ENCODE measurements at regions not wholly inside any gene's neighbourhood (a gene's known extent, or its start where the extent isn't known, plus 50 kb on each side); places are given as distances from the start of the nearest gene placed in this dataset.

DNA sequence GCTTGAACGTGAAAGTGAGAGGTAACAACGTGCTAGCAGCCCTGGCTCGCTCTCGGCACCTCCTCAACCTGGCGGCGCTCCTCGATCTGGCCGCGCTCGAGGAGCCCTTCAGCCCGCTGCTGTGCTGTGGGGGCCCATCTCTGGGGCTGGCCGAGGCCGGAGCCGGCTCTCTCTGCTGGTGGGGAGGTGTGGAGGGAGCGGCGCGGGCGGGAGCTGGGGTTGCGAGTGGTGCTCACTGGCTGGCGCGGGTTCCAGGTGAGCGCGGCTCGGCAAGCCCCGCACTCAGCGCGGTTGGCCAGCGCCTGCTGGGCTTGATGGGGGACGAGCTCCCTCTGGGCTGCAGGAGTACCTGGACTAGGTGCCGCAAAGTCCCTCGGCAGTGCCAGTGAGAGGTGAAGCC lies 52.5 kb upstream of the RPS6KA2 start:
- no peak for DNase-seq (ENCODE audit: low spot score)
- H3K27ac Mint-ChIP-seq = no peak overlapping the region

DNA sequence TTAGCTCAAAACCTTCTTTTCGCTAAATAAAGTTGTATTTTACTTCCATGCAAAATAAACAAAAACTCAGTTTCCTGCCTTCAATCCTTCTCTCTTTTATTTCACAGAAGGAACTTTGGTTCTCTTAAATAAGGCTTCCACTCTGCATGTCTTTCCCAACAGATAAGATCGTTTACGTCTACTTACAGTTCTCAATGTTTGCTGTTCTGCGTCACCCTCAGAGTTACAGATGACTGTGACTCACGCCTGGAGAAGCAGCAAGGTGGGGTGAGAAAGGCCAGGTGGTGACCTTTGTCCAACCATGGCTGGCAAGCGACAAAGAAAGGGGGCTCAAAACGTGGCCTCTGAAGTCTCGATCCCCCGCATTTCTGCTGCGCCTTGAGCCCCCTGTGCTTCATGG lies 51.4 kb upstream of the RPS6KA2 start:
- H3K27ac Mint-ChIP-seq = no peak overlapping the region
- H3K9me3 Mint-ChIP-seq = no peaks in the 10 kb centered on the region
- no peaks in the 10 kb centered on the region for H3K36me3 Mint-ChIP-seq (ENCODE audit: low read depth)
- no peaks in the 10 kb centered on the region for H3K27me3 Mint-ChIP-seq (ENCODE audit: low read depth)
- no peak overlapping the region for H3K4me3 Mint-ChIP-seq
- H3K4me1 Mint-ChIP-seq (ENCODE audit: low read depth) = no peaks in the 10 kb centered on the region
- DNase-seq (ENCODE audit: low spot score) = no peak

More for the DNA sequence above, 52.5 kb upstream of the RPS6KA2 start:
- no peaks in the 10 kb centered on the region for H3K36me3 Mint-ChIP-seq (ENCODE audit: low read depth)
- no peaks in the 10 kb centered on the region for H3K4me1 Mint-ChIP-seq (ENCODE audit: low read depth)
- H3K9me3 Mint-ChIP-seq = no peaks in the 10 kb centered on the region
- H3K27me3 Mint-ChIP-seq (ENCODE audit: low read depth) = no peaks in the 10 kb centered on the region
- H3K4me3 Mint-ChIP-seq = no peak overlapping the region

- Mint-ChIP-seq H3K9me3 (no peaks in the 10 kb centered on the region), H3K4me3 (no peak overlapping the region), H3K4me1 (ENCODE audit: low read depth) (no peaks in the 10 kb centered on the region), H3K36me3 (ENCODE audit: low read depth) (no peaks in the 10 kb centered on the region), H3K27me3 (ENCODE audit: low read depth) (no peaks in the 10 kb centered on the region), H3K27ac (no peak overlapping the region)
- no peak for DNase-seq (ENCODE audit: low spot score)
Measured at GRCh38 chr6:166677941-166678340, 50.9 kb upstream of the RPS6KA2 start.
